ENCODE measurements at regions not wholly inside any gene's neighbourhood (a gene's known extent, or its start where the extent isn't known, plus 50 kb on each side); places are given as distances from the start of the nearest gene placed in this dataset.

- Histone ChIP-seq H3K9ac (ENCODE audit: low read length in 2 of 2) (no peak overlapping the region), H3K4me1 (ENCODE audit: control insufficient read depth, insufficient read depth, low read length) (no peaks in the 10 kb centered on the region), H3K9me3 (ENCODE audit: control insufficient read depth in 2 of 2, low read length in 2 of 2) (no peaks in the 10 kb centered on the region), H3K27ac (ENCODE audit: low read length) (no peak overlapping the region), H3K36me3 (ENCODE audit: control insufficient read depth in 2 of 2, insufficient read depth in 2 of 2, low read length in 2 of 2) (no peaks in the 10 kb centered on the region), H3K4me3 (ENCODE audit: low read length in 2 of 2) (no peak overlapping the region), H3K27me3 (ENCODE audit: control insufficient read depth in 1 of 2, insufficient read depth in 2 of 2, low read length in 2 of 2) (no peaks in the 10 kb centered on the region)
Measured at GRCh38 chr20:51143652-51144051, 120.7 kb upstream of the KCNG1 start.

- Histone ChIP-seq H3K9me3 (ENCODE audit: control insufficient read depth in 2 of 2, low read length in 2 of 2) (no peaks in the 10 kb centered on the region), H3K27ac (ENCODE audit: low read length) (no peak overlapping the region), H3K36me3 (ENCODE audit: control insufficient read depth in 2 of 2, insufficient read depth in 2 of 2, low read length in 2 of 2) (no peaks in the 10 kb centered on the region), H3K27me3 (ENCODE audit: control insufficient read depth in 1 of 2, insufficient read depth in 2 of 2, low read length in 2 of 2) (no peaks in the 10 kb centered on the region), H3K9ac (ENCODE audit: low read length in 2 of 2) (no peak overlapping the region), H3K4me1 (ENCODE audit: control insufficient read depth, insufficient read depth, low read length) (no peaks in the 10 kb centered on the region), H3K4me3 (ENCODE audit: low read length in 2 of 2) (no peak overlapping the region)
Measured at GRCh38 chr20:51142448-51142847, 119.5 kb upstream of the KCNG1 start.

- Histone ChIP-seq H3K4me1 (ENCODE audit: control insufficient read depth, insufficient read depth, low read length) (no peaks in the 10 kb centered on the region), H3K36me3 (ENCODE audit: control insufficient read depth in 2 of 2, insufficient read depth in 2 of 2, low read length in 2 of 2) (no peaks in the 10 kb centered on the region)
Measured at GRCh38 chr20:51140671-51141070, 117.8 kb upstream of the KCNG1 start.

DNA sequence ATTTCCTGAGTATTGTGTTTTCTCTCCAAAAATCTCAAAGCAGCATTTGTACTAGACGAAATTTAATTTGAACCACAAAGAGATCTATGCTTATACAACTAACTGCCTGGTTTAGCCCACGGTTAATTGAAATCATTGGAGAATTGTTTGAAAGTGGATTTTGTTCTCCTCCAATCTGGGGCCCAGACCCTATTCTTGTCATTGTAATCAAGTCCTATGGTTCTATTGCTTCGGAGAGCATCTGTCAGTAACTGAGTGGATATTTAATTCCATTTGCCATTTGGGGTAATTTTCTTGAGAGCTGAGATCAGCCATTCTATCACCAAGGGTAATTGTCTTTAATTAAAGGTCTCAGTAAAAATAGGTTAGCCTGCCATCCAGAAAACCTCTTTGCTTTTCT is 117.0 kb upstream of the KCNG1 start:
- Histone ChIP-seq H3K27ac (ENCODE audit: low read length) (no peak overlapping the region), H3K9ac (ENCODE audit: low read length in 2 of 2) (no peak overlapping the region), H3K4me1 (ENCODE audit: control insufficient read depth, insufficient read depth, low read length) (no peaks in the 10 kb centered on the region), H3K9me3 (ENCODE audit: control insufficient read depth in 2 of 2, low read length in 2 of 2) (no peaks in the 10 kb centered on the region), H3K4me3 (ENCODE audit: low read length in 2 of 2) (no peak overlapping the region), H3K27me3 (ENCODE audit: control insufficient read depth in 1 of 2, insufficient read depth in 2 of 2, low read length in 2 of 2) (no peaks in the 10 kb centered on the region), H3K36me3 (ENCODE audit: control insufficient read depth in 2 of 2, insufficient read depth in 2 of 2, low read length in 2 of 2) (no peaks in the 10 kb centered on the region)

More at GRCh38 chr20:51140671-51141070, 117.8 kb upstream of the KCNG1 start:
- no peaks in the 10 kb centered on the region for H3K27me3 ChIP-seq (ENCODE audit: control insufficient read depth in 1 of 2, insufficient read depth in 2 of 2, low read length in 2 of 2)
- no peaks in the 10 kb centered on the region for H3K9me3 ChIP-seq (ENCODE audit: control insufficient read depth in 2 of 2, low read length in 2 of 2)
- H3K4me3 ChIP-seq (ENCODE audit: low read length in 2 of 2) = no peak overlapping the region
- no peak overlapping the region for H3K27ac ChIP-seq (ENCODE audit: low read length)
- no peak overlapping the region for H3K9ac ChIP-seq (ENCODE audit: low read length in 2 of 2)

- Histone ChIP-seq H3K27me3 (ENCODE audit: control insufficient read depth in 1 of 2, insufficient read depth in 2 of 2, low read length in 2 of 2) (no peaks in the 10 kb centered on the region), H3K9ac (ENCODE audit: low read length in 2 of 2) (no peak overlapping the region), H3K4me3 (ENCODE audit: low read length in 2 of 2) (no peak overlapping the region), H3K36me3 (ENCODE audit: control insufficient read depth in 2 of 2, insufficient read depth in 2 of 2, low read length in 2 of 2) (no peaks in the 10 kb centered on the region), H3K27ac (ENCODE audit: low read length) (no peak overlapping the region), H3K9me3 (ENCODE audit: control insufficient read depth in 2 of 2, low read length in 2 of 2) (no peaks in the 10 kb centered on the region), H3K4me1 (ENCODE audit: control insufficient read depth, insufficient read depth, low read length) (peaks cover 6% of the 10 kb centered on the region)
Measured at GRCh38 chr20:51138576-51138975, 115.7 kb upstream of the KCNG1 start.

DNA sequence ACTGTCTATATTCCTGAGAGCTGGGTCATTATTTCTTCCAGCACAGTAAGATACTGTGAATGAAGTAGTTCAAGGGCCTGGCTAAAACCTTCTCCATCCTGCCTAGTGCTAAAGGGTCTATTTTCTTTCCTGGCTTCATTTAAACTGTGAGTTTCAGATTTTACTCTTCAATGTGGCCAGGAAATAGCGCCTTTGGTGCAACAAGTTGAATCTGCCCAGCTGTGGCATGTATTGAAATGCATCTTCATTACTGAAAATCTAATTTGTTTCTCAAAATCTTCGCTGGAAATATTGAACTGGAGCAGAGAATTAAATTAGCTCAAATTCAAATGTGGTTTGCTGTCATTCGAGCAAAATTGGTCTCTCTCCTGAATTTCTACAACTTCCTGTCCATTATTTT is 114.6 kb upstream of the KCNG1 start:
- Histone ChIP-seq H3K27me3 (ENCODE audit: control insufficient read depth in 1 of 2, insufficient read depth in 2 of 2, low read length in 2 of 2) (no peaks in the 10 kb centered on the region), H3K4me1 (ENCODE audit: control insufficient read depth, insufficient read depth, low read length) (peaks cover 7% of the 10 kb centered on the region), H3K4me3 (ENCODE audit: low read length in 2 of 2) (no peak overlapping the region), H3K9me3 (ENCODE audit: control insufficient read depth in 2 of 2, low read length in 2 of 2) (no peaks in the 10 kb centered on the region), H3K36me3 (ENCODE audit: control insufficient read depth in 2 of 2, insufficient read depth in 2 of 2, low read length in 2 of 2) (no peaks in the 10 kb centered on the region), H3K27ac (ENCODE audit: low read length) (no peak overlapping the region), H3K9ac (ENCODE audit: low read length in 2 of 2) (no peak overlapping the region)

GRCh38 chr20:51135926-51136715 is 113.2 kb upstream of the KCNG1 start:
- H3K27ac ChIP-seq (ENCODE audit: low read length) = no peak overlapping the region
- H3K4me3 ChIP-seq (ENCODE audit: low read length in 2 of 2) = no peak overlapping the region
- H3K36me3 ChIP-seq (ENCODE audit: control insufficient read depth in 2 of 2, insufficient read depth in 2 of 2, low read length in 2 of 2) = no peaks in the 10 kb centered on the region
- H3K9ac ChIP-seq (ENCODE audit: low read length in 2 of 2) = no peak overlapping the region
- no peaks in the 10 kb centered on the region for H3K9me3 ChIP-seq (ENCODE audit: control insufficient read depth in 2 of 2, low read length in 2 of 2)
- H3K4me1 ChIP-seq (ENCODE audit: control insufficient read depth, insufficient read depth, low read length) = peaks cover 16% of the 10 kb centered on the region
- peaks cover 0 to 2% of the 10 kb centered on the region in 2 donors for H3K27me3 ChIP-seq (ENCODE audit: control insufficient read depth in 1 of 2, insufficient read depth in 2 of 2, low read length in 2 of 2)

DNA sequence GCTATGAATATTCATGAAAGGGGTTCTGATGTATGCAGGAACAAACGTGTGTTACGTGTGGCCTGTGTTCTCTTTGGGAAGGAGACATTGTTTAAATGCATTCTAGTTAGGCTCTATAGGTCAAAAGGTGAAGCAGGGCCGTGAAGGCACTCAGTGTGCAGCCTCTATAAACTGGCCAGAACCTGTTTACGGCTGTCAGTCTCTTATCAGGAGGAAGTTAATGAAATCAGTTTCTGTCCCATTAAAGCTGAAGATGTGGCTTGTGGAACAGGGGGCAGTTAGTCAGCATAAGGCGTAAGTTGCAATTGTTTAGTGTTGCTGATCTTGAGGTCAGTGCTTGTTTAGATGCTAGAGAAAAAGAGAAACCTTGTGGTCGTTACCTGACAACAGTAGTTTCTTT is 111.5 kb upstream of the KCNG1 start:
- H3K27me3 ChIP-seq (ENCODE audit: control insufficient read depth in 1 of 2, insufficient read depth in 2 of 2, low read length in 2 of 2) = peaks cover 0 to 2% of the 10 kb centered on the region in 2 donors
- H3K9me3 ChIP-seq (ENCODE audit: control insufficient read depth in 2 of 2, low read length in 2 of 2) = no peaks in the 10 kb centered on the region
- peaks cover 29% of the 10 kb centered on the region for H3K4me1 ChIP-seq (ENCODE audit: control insufficient read depth, insufficient read depth, low read length)
- H3K27ac ChIP-seq (ENCODE audit: low read length) = no peak overlapping the region
- H3K9ac ChIP-seq (ENCODE audit: low read length in 2 of 2) = no peak overlapping the region
- H3K4me3 ChIP-seq (ENCODE audit: low read length in 2 of 2) = no peak overlapping the region
- no peaks in the 10 kb centered on the region for H3K36me3 ChIP-seq (ENCODE audit: control insufficient read depth in 2 of 2, insufficient read depth in 2 of 2, low read length in 2 of 2)

GRCh38 chr20:51132279-51132678 is 109.4 kb upstream of the KCNG1 start:
- Histone ChIP-seq H3K27ac (ENCODE audit: low read length) (no peak overlapping the region), H3K4me1 (ENCODE audit: control insufficient read depth, insufficient read depth, low read length) (peaks cover 51% of the 10 kb centered on the region), H3K36me3 (ENCODE audit: control insufficient read depth in 2 of 2, insufficient read depth in 2 of 2, low read length in 2 of 2) (no peaks in the 10 kb centered on the region), H3K27me3 (ENCODE audit: control insufficient read depth in 1 of 2, insufficient read depth in 2 of 2, low read length in 2 of 2) (peaks cover 0 to 2% of the 10 kb centered on the region in 2 donors), H3K4me3 (ENCODE audit: low read length in 2 of 2) (no peak overlapping the region), H3K9ac (ENCODE audit: low read length in 2 of 2) (no peak overlapping the region), H3K9me3 (ENCODE audit: control insufficient read depth in 2 of 2, low read length in 2 of 2) (no peaks in the 10 kb centered on the region)

GRCh38 chr20:51131811-51132210 is 108.9 kb upstream of the KCNG1 start:
- peaks cover 54% of the 10 kb centered on the region for H3K4me1 ChIP-seq (ENCODE audit: control insufficient read depth, insufficient read depth, low read length)
- H3K4me3 ChIP-seq (ENCODE audit: low read length in 2 of 2) = no peak overlapping the region
- no peaks in the 10 kb centered on the region for H3K36me3 ChIP-seq (ENCODE audit: control insufficient read depth in 2 of 2, insufficient read depth in 2 of 2, low read length in 2 of 2)
- no peak overlapping the region for H3K9ac ChIP-seq (ENCODE audit: low read length in 2 of 2)
- no peak overlapping the region for H3K27ac ChIP-seq (ENCODE audit: low read length)
- H3K27me3 ChIP-seq (ENCODE audit: control insufficient read depth in 1 of 2, insufficient read depth in 2 of 2, low read length in 2 of 2) = peaks cover 0 to 2% of the 10 kb centered on the region in 2 donors
- H3K9me3 ChIP-seq (ENCODE audit: control insufficient read depth in 2 of 2, low read length in 2 of 2) = no peaks in the 10 kb centered on the region

DNA sequence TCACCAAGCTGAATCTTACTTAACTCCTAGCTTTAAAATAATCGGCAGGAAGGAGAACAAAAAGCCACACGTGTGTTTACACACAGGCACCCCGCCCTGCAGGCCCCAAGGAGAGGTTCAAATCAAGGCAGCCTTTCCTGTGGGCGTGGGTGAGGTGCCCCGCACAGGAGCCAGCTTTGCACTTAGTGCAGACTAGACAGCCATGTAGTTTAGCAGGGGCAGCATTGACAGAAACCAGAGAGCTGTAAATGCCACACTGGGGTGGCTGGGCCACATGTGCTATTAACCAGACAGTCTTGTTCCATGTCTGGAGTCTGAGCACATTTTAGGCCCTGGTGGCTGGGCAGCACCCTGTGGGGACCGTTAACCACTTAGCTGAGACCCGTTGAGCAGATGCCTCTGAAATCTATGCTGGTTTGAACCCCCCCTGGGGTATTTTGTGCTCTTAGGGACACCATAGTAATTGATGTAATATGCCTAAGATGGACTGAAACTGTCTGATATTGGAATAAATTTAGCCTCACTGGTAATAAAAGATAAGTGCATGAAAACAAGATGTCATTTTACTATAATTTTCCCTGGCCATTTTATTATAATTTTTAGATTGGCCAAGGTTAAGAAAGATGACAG is 106.4 kb upstream of the KCNG1 start:
- Histone ChIP-seq H3K27ac (ENCODE audit: low read length) (peak overlapping the region; percentile 31), H3K4me1 (ENCODE audit: control insufficient read depth, insufficient read depth, low read length) (peaks cover 60% of the 10 kb centered on the region), H3K9ac (ENCODE audit: low read length in 2 of 2) (no peak overlapping the region), H3K9me3 (ENCODE audit: control insufficient read depth in 2 of 2, low read length in 2 of 2) (no peaks in the 10 kb centered on the region), H3K4me3 (ENCODE audit: low read length in 2 of 2) (no peak overlapping the region), H3K36me3 (ENCODE audit: control insufficient read depth in 2 of 2, insufficient read depth in 2 of 2, low read length in 2 of 2) (no peaks in the 10 kb centered on the region), H3K27me3 (ENCODE audit: control insufficient read depth in 1 of 2, insufficient read depth in 2 of 2, low read length in 2 of 2) (peaks cover 0 to 2% of the 10 kb centered on the region in 2 donors)

Data from stomach smooth muscle (tissue), 2 donors.